ENCODE measurements at regions not wholly inside any gene's neighbourhood (a gene's known extent, or its start where the extent isn't known, plus 50 kb on each side); places are given as distances from the start of the nearest gene placed in this dataset.

DNA sequence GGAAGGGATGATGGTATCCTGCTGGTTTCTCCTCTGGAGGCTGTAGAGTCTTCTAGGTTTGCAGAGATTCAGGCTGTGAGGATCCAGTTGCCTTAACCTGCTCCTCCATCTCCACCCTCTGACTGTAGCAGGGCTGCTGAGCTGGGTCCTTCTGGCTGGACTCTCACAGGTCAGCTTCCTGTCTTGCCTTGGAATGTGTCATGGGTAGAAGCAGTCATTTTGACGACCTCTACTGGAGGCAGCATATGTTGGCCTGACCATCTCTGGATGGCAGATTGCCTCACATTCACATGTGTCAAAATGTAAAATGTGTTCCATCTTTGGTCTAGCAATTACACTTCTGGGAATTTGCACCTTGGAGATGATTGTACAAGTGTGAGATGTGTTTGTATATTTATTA is 504.4 kb upstream of the EEF2KMT start:
- H3K79me2 ChIP-seq (ENCODE audit: insufficient read depth, low read length): no peaks in the 10 kb centered on the region
- H3K4me2 ChIP-seq (ENCODE audit: low read depth, low read length): no peak overlapping the region
- H3K4me1 ChIP-seq (ENCODE audit: insufficient read depth, low read length): no peaks in the 10 kb centered on the region
- ATAC-seq (peak; percentile 49), DNase-seq (ENCODE audit: low spot score) (no peak), FAIRE-seq (peak; percentile 34)
- no peak for TF ChIP-seq SRF (IDR thresholded peaks at IDR 0.05; ENCODE audit: low read depth, low read length)
- TF ChIP-seq, protein P1, sequence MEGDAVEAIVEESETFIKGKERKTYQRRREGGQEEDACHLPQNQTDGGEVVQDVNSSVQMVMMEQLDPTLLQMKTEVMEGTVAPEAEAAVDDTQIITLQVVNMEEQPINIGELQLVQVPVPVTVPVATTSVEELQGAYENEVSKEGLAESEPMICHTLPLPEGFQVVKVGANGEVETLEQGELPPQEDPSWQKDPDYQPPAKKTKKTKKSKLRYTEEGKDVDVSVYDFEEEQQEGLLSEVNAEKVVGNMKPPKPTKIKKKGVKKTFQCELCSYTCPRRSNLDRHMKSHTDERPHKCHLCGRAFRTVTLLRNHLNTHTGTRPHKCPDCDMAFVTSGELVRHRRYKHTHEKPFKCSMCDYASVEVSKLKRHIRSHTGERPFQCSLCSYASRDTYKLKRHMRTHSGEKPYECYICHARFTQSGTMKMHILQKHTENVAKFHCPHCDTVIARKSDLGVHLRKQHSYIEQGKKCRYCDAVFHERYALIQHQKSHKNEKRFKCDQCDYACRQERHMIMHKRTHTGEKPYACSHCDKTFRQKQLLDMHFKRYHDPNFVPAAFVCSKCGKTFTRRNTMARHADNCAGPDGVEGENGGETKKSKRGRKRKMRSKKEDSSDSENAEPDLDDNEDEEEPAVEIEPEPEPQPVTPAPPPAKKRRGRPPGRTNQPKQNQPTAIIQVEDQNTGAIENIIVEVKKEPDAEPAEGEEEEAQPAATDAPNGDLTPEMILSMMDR (CRISPR knock-in tag; IDR thresholded peaks at IDR 0.05): peak; percentile 20; the same call in 1 of the 2 replicates
- no peak overlapping the region for H2AFZ ChIP-seq (ENCODE audit: low read length)
- no peaks in the 10 kb centered on the region for H3K9me3 ChIP-seq (ENCODE audit: low read length)
- no peak overlapping the region for H3K9ac ChIP-seq (ENCODE audit: insufficient read depth, low read depth, low read length)
- H3K36me3 ChIP-seq (replicated peaks in 1 of 2; ENCODE audit: control insufficient read depth in 1 of 2, insufficient read depth in 2 of 2, low read length in 2 of 2): no peaks in the 10 kb centered on the region
- no peaks in the 10 kb centered on the region; the same call in 1 of the 2 replicates for H4K20me1 ChIP-seq (ENCODE audit: insufficient read depth, low read length)
- ChIA-PET POLR2A (no interaction called here), CTCF (ENCODE audit: low intra/inter-chr PET ratio, low total read pairs) (no interaction called here)
- peaks cover 0 to 12% of the 10 kb centered on the region in 2 experiments; a peak in 1 of 5 replicates for H3K27me3 ChIP-seq (ENCODE audit: control insufficient read depth in 1 of 2, insufficient read depth in 2 of 2, low read length in 2 of 2)
- intact Hi-C loops (cut with micrococcal nuclease; ENCODE audit: unreplicated experiment) (no loop called here), in situ Hi-C loops (cut with HindIII; ENCODE audit: extremely low pct_ligation_motif_present, low pct_unique_long_range_greater_than_20kb) (loop anchor here (5.0 to 25.0 kb wide), 2 partner anchors 365 to 1325 kb away; no protein-coding TSS in a partner anchor)
- H3K27ac ChIP-seq (ENCODE audit: extremely low read length, insufficient read depth, low read length): no peak overlapping the region
- H3K4me3 ChIP-seq (replicated peaks in 1 of 3; ENCODE audit: insufficient read depth in 1 of 3, low read depth in 2 of 3, low read length in 3 of 3): no peak overlapping the region
- BruUV-seq (replicated peaks): no TSS peak
- 0% methylated on average over 1 of the region's 1 CpG for WGBS (ENCODE audit: low lambda C conversion rate)

DNA sequence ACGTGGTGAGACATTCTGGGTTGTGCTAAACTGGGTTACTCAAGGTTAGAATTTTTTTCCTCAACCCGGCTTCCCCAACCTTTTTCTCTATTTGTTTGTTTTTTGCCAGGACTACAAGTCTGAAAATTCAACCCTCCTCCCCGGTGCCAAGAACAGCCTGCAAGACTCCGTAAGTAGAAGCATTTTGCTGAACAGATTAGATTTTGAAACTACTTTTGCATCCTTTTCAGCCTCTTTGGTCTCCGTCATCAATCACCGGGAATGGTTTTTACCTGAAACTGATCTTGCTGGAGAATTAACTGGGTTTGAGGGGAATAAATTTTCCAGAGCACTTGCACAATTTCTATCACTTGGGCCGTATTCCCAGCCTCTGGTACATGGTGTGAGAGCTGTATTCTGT is 501.2 kb upstream of the EEF2KMT start:
- FAIRE-seq (no peak), ATAC-seq (no peak), DNase-seq (ENCODE audit: low spot score) (no peak)
- no peaks in the 10 kb centered on the region for H3K79me2 ChIP-seq (ENCODE audit: insufficient read depth, low read length)
- no peak overlapping the region for H3K9ac ChIP-seq (ENCODE audit: insufficient read depth, low read depth, low read length)
- H3K4me3 ChIP-seq (replicated peaks in 1 of 3; ENCODE audit: insufficient read depth in 1 of 3, low read depth in 2 of 3, low read length in 3 of 3): no peak overlapping the region
- no TSS peak for BruUV-seq (replicated peaks)
- in situ Hi-C loops (cut with HindIII; ENCODE audit: extremely low pct_ligation_motif_present, low pct_unique_long_range_greater_than_20kb): loop anchor here (5.0 kb wide), 1 partner anchor 96 kb away; no protein-coding TSS in a partner anchor
- 35% methylated on average over 7 of the region's 7 CpGs for WGBS (ENCODE audit: low lambda C conversion rate)
- H3K36me3 ChIP-seq (replicated peaks in 1 of 2; ENCODE audit: control insufficient read depth in 1 of 2, insufficient read depth in 2 of 2, low read length in 2 of 2): no peaks in the 10 kb centered on the region
- ChIA-PET POLR2A (no interaction called here), CTCF (ENCODE audit: low intra/inter-chr PET ratio, low total read pairs) (no interaction called here)
- peaks cover 1 to 12% of the 10 kb centered on the region in 2 experiments; a peak in 1 of 5 replicates for H3K27me3 ChIP-seq (ENCODE audit: control insufficient read depth in 1 of 2, insufficient read depth in 2 of 2, low read length in 2 of 2)
- H4K20me1 ChIP-seq (ENCODE audit: insufficient read depth, low read length): no peaks in the 10 kb centered on the region
- no peaks in the 10 kb centered on the region for H3K4me1 ChIP-seq (ENCODE audit: insufficient read depth, low read length)
- H3K4me2 ChIP-seq (ENCODE audit: low read depth, low read length): no peak overlapping the region
- H3K9me3 ChIP-seq (ENCODE audit: low read length): 0 out of 2 replicates have a peak, but pooled peaks cover 4% of the 10 kb centered on the region
- H2AFZ ChIP-seq (ENCODE audit: low read length): no peak overlapping the region
- intact Hi-C loops (cut with micrococcal nuclease; ENCODE audit: unreplicated experiment): no loop called here
- no peak overlapping the region for H3K27ac ChIP-seq (ENCODE audit: extremely low read length, insufficient read depth, low read length)
- no peak for TF ChIP-seq CHD4 (IDR thresholded peaks at IDR 0.05; ENCODE audit: borderline replicate concordance, low read length)
- TF ChIP-seq, protein P2, sequence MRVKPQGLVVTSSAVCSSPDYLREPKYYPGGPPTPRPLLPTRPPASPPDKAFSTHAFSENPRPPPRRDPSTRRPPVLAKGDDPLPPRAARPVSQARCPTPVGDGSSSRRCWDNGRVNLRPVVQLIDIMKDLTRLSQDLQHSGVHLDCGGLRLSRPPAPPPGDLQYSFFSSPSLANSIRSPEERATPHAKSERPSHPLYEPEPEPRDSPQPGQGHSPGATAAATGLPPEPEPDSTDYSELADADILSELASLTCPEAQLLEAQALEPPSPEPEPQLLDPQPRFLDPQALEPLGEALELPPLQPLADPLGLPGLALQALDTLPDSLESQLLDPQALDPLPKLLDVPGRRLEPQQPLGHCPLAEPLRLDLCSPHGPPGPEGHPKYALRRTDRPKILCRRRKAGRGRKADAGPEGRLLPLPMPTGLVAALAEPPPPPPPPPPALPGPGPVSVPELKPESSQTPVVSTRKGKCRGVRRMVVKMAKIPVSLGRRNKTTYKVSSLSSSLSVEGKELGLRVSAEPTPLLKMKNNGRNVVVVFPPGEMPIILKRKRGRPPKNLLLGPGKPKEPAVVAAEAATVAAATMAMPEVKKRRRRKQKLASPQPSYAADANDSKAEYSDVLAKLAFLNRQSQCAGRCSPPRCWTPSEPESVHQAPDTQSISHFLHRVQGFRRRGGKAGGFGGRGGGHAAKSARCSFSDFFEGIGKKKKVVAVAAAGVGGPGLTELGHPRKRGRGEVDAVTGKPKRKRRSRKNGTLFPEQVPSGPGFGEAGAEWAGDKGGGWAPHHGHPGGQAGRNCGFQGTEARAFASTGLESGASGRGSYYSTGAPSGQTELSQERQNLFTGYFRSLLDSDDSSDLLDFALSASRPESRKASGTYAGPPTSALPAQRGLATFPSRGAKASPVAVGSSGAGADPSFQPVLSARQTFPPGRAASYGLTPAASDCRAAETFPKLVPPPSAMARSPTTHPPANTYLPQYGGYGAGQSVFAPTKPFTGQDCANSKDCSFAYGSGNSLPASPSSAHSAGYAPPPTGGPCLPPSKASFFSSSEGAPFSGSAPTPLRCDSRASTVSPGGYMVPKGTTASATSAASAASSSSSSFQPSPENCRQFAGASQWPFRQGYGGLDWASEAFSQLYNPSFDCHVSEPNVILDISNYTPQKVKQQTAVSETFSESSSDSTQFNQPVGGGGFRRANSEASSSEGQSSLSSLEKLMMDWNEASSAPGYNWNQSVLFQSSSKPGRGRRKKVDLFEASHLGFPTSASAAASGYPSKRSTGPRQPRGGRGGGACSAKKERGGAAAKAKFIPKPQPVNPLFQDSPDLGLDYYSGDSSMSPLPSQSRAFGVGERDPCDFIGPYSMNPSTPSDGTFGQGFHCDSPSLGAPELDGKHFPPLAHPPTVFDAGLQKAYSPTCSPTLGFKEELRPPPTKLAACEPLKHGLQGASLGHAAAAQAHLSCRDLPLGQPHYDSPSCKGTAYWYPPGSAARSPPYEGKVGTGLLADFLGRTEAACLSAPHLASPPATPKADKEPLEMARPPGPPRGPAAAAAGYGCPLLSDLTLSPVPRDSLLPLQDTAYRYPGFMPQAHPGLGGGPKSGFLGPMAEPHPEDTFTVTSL (CRISPR knock-in tag; IDR thresholded peaks at IDR 0.05; ENCODE audit: borderline replicate concordance): no peak
- TF ChIP-seq ZNF33A (CRISPR knock-in tag; IDR thresholded peaks at IDR 0.05; ENCODE audit: borderline replicate concordance): no peak
- no peak for TF ChIP-seq POLR2A (IDR thresholded peaks at IDR 0.05; ENCODE audit: insufficient read depth in 1 of 2, low read depth in 2 of 2, low read length in 2 of 2)
- TF ChIP-seq, protein P3, sequence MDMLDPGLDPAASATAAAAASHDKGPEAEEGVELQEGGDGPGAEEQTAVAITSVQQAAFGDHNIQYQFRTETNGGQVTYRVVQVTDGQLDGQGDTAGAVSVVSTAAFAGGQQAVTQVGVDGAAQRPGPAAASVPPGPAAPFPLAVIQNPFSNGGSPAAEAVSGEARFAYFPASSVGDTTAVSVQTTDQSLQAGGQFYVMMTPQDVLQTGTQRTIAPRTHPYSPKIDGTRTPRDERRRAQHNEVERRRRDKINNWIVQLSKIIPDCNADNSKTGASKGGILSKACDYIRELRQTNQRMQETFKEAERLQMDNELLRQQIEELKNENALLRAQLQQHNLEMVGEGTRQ (IDR thresholded peaks at IDR 0.05; ENCODE audit: low read depth, low read length): no peak
- TF ChIP-seq, protein P3 (CRISPR knock-in tag; IDR thresholded peaks at IDR 0.05; ENCODE audit: borderline replicate concordance): no peak
- no peak for TF ChIP-seq ZNF724P (CRISPR knock-in tag; IDR thresholded peaks at IDR 0.05; ENCODE audit: borderline replicate concordance)

Data from HepG2 (cell line).